NCI-H1092 (cell line): ENCODE measurements at regions not wholly inside any gene's neighbourhood (a gene's known extent, or its start where the extent isn't known, plus 50 kb on each side); places are given as distances from the start of the nearest gene placed in this dataset.
A peak's percentile ranks its signal among the peaks of the same experiment; 100 is the strongest.
"Not testable (repeated sequence)": the region's sequence is repeated elsewhere in the genome, so short reads cannot be mapped to it uniquely, and the experiment has no call there.

Experiments used
- DNase-seq: peaks from one replicate; lab custom pipeline; 2025; lab: John Stamatoyannopoulos, UW

GRCh38 chr2:395886-396285 lies 108.0 kb upstream of the ALKAL2 start:
- DNase-seq: no peak

- peak; percentile 13 for DNase-seq
These were observed 106.1 kb upstream of the ALKAL2 start for GRCh38 chr2:393711-394696.

DNA sequence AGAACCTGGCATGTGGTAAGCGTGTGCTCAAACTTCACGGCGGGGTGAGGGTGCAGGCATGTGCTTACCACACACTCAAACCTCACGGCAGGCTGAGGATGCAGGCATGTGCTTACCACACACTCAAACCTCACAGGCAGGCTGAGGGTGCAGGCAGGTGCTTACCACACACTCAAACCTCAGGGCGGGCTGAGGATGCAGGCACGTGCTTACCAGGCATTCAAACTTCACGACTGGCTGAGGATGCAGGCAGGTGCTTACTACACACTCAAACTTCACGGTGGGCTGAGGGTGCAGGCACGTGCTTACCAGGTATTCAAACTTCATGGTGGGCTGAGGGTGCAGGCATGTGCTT lies 105.0 kb upstream of the ALKAL2 start:
- no peak for DNase-seq

- DNase-seq: no peak
These were observed 104.5 kb upstream of the ALKAL2 start for GRCh38 chr2:392181-392925.

DNA sequence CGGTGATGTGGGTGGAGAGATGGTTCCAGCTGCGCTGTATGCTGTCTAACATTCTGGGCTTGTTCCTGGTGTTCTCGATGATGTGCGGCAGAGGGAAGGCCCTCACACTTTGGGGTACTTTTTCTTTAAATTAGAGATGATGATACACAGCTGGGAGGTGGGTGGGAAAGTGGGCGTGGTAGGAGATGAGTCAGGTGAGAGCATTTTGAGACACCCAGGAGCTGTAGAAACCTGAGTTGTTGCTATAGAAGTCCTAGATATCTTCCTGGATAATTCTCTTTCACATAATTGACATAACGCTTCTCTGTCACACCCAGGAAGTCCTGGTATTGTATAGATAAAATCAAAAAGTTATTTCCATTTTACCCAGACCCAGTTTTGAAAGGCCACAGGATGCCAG lies 103.8 kb upstream of the ALKAL2 start:
- DNase-seq: no peak

DNA sequence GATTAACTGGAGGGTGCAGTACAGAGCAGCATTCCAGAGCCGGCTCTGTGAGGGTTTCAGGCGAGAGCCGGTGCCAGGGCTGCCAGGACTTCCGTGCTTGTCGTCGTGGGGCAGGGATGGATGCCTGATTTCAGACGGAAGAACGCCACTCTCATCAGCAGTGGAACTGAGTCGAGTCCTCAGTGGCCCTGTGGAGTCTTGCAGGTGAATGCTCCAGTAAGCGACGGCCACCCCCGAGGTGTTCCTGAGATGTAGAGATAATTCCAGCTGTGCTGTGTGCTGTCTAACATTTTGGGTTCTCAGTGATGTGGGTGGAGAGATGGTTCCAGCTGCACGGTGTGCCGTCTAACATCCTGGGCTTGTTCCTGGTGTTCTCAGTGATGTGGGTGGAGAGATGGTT lies 103.1 kb upstream of the ALKAL2 start:
- no peak for DNase-seq

- not testable (repeated sequence) for DNase-seq
These were observed 102.1 kb upstream of the ALKAL2 start for GRCh38 chr2:389985-390384.

GRCh38 chr2:388752-389151 lies 100.9 kb upstream of the ALKAL2 start:
- not testable (repeated sequence) for DNase-seq

DNA sequence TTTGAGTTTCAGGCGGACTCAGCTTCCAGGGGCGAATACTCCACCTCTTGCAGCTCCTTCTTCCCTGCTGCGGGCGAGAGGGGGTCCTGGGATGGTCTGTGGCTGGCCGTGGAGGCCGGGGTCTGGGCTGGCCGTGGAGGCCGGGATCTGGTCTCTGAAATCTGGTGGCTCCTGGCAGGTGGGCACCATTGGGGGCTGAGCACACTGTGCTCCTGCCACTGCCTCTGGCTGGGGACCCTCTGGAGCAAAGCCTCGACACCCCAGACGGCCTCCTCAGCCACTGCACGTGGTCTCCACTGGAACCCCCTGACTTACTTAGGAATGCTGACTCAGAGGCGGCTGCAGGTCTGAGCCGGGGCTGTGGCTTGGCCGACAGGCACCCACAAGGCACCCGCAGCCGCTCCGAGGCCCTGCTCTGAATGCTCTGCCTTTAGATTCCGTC lies 100.1 kb upstream of the ALKAL2 start:
- DNase-seq: no peak

GRCh38 chr2:386406-387103 lies 98.7 kb upstream of the ALKAL2 start:
- no peak for DNase-seq

GRCh38 chr2:385785-386184 lies 97.9 kb upstream of the ALKAL2 start:
- no peak for DNase-seq

DNA sequence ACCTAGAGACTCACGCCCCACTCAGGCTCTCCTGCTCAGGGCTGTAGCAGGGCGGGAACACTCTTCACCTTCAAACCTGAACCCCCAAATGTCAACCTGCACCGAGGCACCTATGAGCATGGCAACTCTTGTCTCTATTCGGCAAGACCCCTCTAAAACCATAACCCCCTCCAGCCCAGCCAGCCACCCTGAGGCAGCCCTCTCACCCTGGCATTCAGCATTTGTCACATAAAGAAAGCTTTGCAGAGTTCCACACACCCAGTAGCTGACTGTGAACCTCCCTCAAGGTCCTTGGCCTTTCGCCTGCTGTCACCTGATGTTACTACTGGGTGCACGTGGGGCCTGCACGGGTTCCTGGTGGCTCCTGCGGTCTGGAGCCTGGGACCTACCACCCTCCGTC lies 97.2 kb upstream of the ALKAL2 start:
- DNase-seq: no peak

DNA sequence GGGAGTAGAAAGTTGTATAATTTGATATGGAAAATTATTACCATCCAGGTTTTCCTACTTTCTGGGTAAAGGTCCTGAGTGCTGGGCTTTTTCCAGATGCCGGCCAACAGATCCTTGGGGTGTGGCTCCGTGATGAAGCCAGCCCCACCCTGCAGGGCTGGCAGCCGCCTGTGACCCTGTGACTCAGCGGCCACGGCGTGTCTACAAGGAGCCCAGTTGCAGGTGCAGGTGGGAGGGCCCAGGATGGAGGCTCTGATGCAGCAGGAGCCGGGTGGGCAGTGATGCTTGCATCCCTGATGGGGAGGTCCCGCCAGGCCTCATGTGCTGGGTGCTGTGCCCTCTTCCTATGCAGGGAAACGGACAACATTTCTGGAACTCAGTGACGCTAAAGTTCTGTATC lies 96.0 kb upstream of the ALKAL2 start:
- no peak for DNase-seq

DNA sequence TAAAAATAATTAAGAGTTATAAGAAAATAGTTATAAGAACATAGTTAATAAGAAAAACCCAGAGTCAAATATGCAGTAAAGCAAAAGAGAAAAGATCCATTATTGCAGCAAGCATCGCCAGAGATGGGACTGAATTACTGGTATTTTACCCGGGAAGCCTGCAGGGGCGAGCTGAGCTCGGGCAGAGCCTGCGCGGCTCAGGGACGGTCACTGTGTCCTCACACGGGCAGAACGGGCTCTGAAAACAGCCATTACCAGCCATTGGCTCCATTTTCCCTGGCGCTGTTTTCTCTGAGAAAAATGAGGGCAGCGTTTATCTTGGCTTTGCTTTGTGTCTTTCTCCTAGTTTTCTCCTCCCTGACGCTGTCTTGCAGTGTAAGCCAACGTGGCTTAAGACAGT lies 95.3 kb upstream of the ALKAL2 start:
- DNase-seq: no peak

DNA sequence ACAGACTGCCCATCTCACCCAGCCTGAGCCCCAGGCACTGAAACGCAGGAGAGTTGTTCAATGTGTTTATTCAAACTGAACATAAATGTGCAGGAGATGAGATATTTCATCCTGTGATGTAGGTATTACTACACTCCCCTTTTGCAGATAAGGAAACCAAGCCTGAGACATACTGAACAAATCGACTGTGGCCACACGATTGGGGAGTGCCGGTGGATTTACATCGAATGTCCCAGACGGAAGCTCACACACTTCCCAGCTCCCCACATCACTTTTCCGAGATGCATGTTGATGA lies 94.8 kb upstream of the ALKAL2 start:
- DNase-seq: no peak

GRCh38 chr2:381941-382727 lies 94.2 kb upstream of the ALKAL2 start:
- no peak for DNase-seq

DNA sequence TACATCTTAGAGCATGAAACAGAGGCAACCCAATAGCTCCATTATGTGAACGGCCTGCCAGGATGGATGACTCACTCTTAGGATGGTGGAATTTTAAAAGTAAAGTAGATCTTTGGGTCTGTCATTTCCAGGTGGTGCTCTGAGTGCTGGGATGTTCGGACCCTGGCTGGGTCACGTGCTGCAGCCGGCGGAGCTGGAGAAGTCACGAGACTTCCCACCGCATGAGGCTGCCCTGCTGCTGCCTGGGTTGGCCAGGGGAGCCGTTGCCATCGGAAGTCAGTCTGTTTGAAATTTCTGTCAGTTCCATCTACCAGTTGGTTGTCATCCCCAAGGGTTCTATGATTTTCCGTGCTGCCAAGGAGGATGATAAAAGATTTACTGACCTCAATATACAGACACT lies 93.3 kb upstream of the ALKAL2 start:
- DNase-seq: no peak

DNA sequence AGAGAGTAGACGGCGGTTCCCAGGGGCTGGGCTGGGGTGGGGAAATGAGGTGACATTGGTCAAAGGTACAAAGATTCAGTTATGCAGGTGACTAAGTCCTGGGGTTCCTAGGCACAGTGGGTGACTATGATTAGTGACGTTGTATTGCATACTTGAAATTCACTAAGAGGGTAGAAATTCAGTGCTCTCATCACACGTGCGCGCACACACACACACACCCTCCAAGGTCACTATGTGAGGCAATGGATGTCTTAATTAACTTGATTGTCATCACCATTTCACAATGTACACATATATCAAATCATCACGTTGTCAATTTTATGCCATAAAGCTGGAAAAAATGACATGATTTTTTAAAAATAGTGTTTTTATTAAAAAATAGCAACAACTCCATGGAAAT lies 92.9 kb upstream of the ALKAL2 start:
- no peak for DNase-seq

GRCh38 chr2:380221-380620 lies 92.3 kb upstream of the ALKAL2 start:
- no peak for DNase-seq

DNA sequence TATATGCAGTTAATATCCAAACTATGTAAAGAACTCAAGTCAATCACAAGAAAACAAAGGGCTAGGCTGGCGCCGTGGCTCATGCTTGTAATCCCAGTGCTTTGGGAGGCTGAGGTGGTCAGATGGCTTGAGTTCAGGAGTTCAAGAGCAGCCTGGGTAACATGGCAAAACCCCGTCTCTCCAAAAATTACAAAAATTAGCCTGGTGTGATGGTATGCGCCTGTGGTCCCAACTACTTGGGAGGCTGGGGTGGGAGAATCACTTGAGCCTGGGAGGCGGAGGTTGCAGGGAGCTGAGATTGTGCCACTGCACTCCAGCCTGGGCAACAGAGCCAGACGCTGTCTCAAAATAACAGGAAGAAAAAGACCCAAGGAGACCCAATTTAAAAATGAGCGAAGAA lies 91.9 kb upstream of the ALKAL2 start:
- DNase-seq: no peak

- no peak for DNase-seq
These were observed 90.5 kb upstream of the ALKAL2 start for GRCh38 chr2:378364-378763.

- no peak for DNase-seq
These were observed 89.5 kb upstream of the ALKAL2 start for GRCh38 chr2:377414-377813.
